Activated naive CD8-positive, alpha-beta T cell treated with anti-CD3 and anti-CD28 coated beads, Interleukin-2, amount 10 ng/mL, durations not matched to agents 7 days and 5 days (primary cell): ENCODE measurements at regions not wholly inside any gene's neighbourhood (a gene's known extent, or its start where the extent isn't known, plus 50 kb on each side); places are given as distances from the start of the nearest gene placed in this dataset.
"Not testable (repeated sequence)": the region's sequence is repeated elsewhere in the genome, so short reads cannot be mapped to it uniquely, and the experiment has no call there.

ENCODE experiments used
- ATAC-seq: fragments of 150-1000 bp; cut with Tn5 transposase; one replicate; pipeline ENCODE4 v1.10.0; 2021; ENCODE audit warnings: low read depth, moderate library complexity
- POLR2A ChIA-PET: fragments of 350-600 bp; sonication (Branson Sonifier 250); formaldehyde crosslinking; loops from one replicate; lab custom pipeline; 2021; ENCODE audit warnings: antibody characterized with exemption; lab: Charles Lee
- DNase-seq: peaks from one replicate; pipeline ENCODE4 v3.0.0; 2021
- H3K27ac Mint-ChIP-seq: one replicate; pipeline ENCODE4 v1.8.0; 2022; ENCODE audit warnings: mild to moderate bottlenecking, mixed read lengths
- H3K27me3 Mint-ChIP-seq: one replicate; pipeline ENCODE4 v1.8.0; 2022; ENCODE audit warnings: mild to moderate bottlenecking, moderate library complexity, mixed read lengths
- H3K36me3 Mint-ChIP-seq: one replicate; pipeline ENCODE4 v1.8.0; 2021; ENCODE audit warnings: mild to moderate bottlenecking, mixed read lengths
- H3K4me1 Mint-ChIP-seq: one replicate; pipeline ENCODE4 v1.8.0; 2021; ENCODE audit warnings: mixed read lengths
- H3K4me3 Mint-ChIP-seq: one replicate; pipeline ENCODE4 v1.8.0; 2022; ENCODE audit warnings: mild to moderate bottlenecking, moderate library complexity, mixed read lengths
- H3K9me3 Mint-ChIP-seq: one replicate; pipeline ENCODE4 v1.8.0; 2021; ENCODE audit warnings: mixed read lengths

- Mint-ChIP-seq H3K4me1 (no peaks in the 10 kb centered on the region), H3K9me3 (peaks cover 1% of the 10 kb centered on the region), H3K4me3 (no peak overlapping the region), H3K27me3 (no peaks in the 10 kb centered on the region), H3K36me3 (no peaks in the 10 kb centered on the region), H3K27ac (no peak overlapping the region)
- ATAC-seq, result no peak
- POLR2A ChIA-PET, result no interaction called here
- no peak for DNase-seq
Measured at GRCh38 chr1:118503752-118504151, 318.7 kb upstream of the SPAG17 start.

GRCh38 chr1:118494998-118495397, 310.0 kb upstream of the SPAG17 start:
- no peak overlapping the region for H3K4me3 Mint-ChIP-seq
- H3K27ac Mint-ChIP-seq, result no peak overlapping the region
- H3K27me3 Mint-ChIP-seq, result no peaks in the 10 kb centered on the region
- POLR2A ChIA-PET, result no interaction called here
- no peaks in the 10 kb centered on the region for H3K9me3 Mint-ChIP-seq
- no peaks in the 10 kb centered on the region for H3K4me1 Mint-ChIP-seq
- ATAC-seq (no peak), DNase-seq (no peak)
- no peaks in the 10 kb centered on the region for H3K36me3 Mint-ChIP-seq

- POLR2A ChIA-PET, result no interaction called here
- H3K27me3 Mint-ChIP-seq, result no peaks in the 10 kb centered on the region
- peaks cover 4% of the 10 kb centered on the region for H3K9me3 Mint-ChIP-seq
- H3K4me1 Mint-ChIP-seq, result no peaks in the 10 kb centered on the region
- DNase-seq (no peak), ATAC-seq (no peak)
- H3K4me3 Mint-ChIP-seq, result no peak overlapping the region
- no peaks in the 10 kb centered on the region for H3K36me3 Mint-ChIP-seq
- no peak overlapping the region for H3K27ac Mint-ChIP-seq
Measured at GRCh38 chr1:118488787-118489186, 303.8 kb upstream of the SPAG17 start.

- Mint-ChIP-seq H3K36me3 (no peaks in the 10 kb centered on the region), H3K4me3 (no peak overlapping the region), H3K9me3 (peaks cover 4% of the 10 kb centered on the region), H3K27ac (no peak overlapping the region), H3K27me3 (no peaks in the 10 kb centered on the region), H3K4me1 (no peaks in the 10 kb centered on the region)
- DNase-seq, result no peak
- POLR2A ChIA-PET, result no interaction called here
- ATAC-seq, result no peak
Measured at GRCh38 chr1:118487932-118488331, 302.9 kb upstream of the SPAG17 start.

GRCh38 chr1:118487091-118487490, 302.1 kb upstream of the SPAG17 start:
- Mint-ChIP-seq H3K4me1 (no peaks in the 10 kb centered on the region), H3K9me3 (peaks cover 4% of the 10 kb centered on the region), H3K4me3 (no peak overlapping the region), H3K36me3 (no peaks in the 10 kb centered on the region), H3K27me3 (no peaks in the 10 kb centered on the region), H3K27ac (no peak overlapping the region)
- POLR2A ChIA-PET, result no interaction called here
- no peak for ATAC-seq
- DNase-seq, result no peak

- Mint-ChIP-seq H3K4me1 (no peaks in the 10 kb centered on the region), H3K4me3 (no peak overlapping the region), H3K36me3 (no peaks in the 10 kb centered on the region), H3K27me3 (no peaks in the 10 kb centered on the region), H3K27ac (no peak overlapping the region), H3K9me3 (peaks cover 4% of the 10 kb centered on the region)
- ATAC-seq, result no peak
- POLR2A ChIA-PET, result no interaction called here
- no peak for DNase-seq
Measured at GRCh38 chr1:118486199-118486598, 301.2 kb upstream of the SPAG17 start.

GRCh38 chr1:118485757-118486156, 300.7 kb upstream of the SPAG17 start:
- H3K4me3 Mint-ChIP-seq, result no peak overlapping the region
- H3K27me3 Mint-ChIP-seq, result no peaks in the 10 kb centered on the region
- no peaks in the 10 kb centered on the region for H3K36me3 Mint-ChIP-seq
- DNase-seq (no peak), ATAC-seq (no peak)
- H3K4me1 Mint-ChIP-seq, result no peaks in the 10 kb centered on the region
- POLR2A ChIA-PET, result no interaction called here
- H3K27ac Mint-ChIP-seq, result no peak overlapping the region
- H3K9me3 Mint-ChIP-seq, result peaks cover 4% of the 10 kb centered on the region

- H3K27me3 Mint-ChIP-seq, result no peaks in the 10 kb centered on the region
- H3K9me3 Mint-ChIP-seq, result peaks cover 4% of the 10 kb centered on the region
- ATAC-seq (no peak), DNase-seq (no peak)
- no peak overlapping the region for H3K27ac Mint-ChIP-seq
- no peaks in the 10 kb centered on the region for H3K36me3 Mint-ChIP-seq
- no peak overlapping the region for H3K4me3 Mint-ChIP-seq
- H3K4me1 Mint-ChIP-seq, result no peaks in the 10 kb centered on the region
- POLR2A ChIA-PET, result no interaction called here
Measured at GRCh38 chr1:118484893-118485292, 299.9 kb upstream of the SPAG17 start.

- H3K27me3 Mint-ChIP-seq, result no peaks in the 10 kb centered on the region
- no peaks in the 10 kb centered on the region for H3K36me3 Mint-ChIP-seq
Measured at GRCh38 chr1:118483245-118484006, 298.4 kb upstream of the SPAG17 start.

GRCh38 chr1:118481126-118481525, 296.1 kb upstream of the SPAG17 start:
- POLR2A ChIA-PET, result no interaction called here
- ATAC-seq, result no peak
- no peak overlapping the region for H3K27ac Mint-ChIP-seq

More at GRCh38 chr1:118483245-118484006, 298.4 kb upstream of the SPAG17 start:
- POLR2A ChIA-PET, result no interaction called here
- Mint-ChIP-seq H3K4me3 (no peak overlapping the region), H3K9me3 (peaks cover 4% of the 10 kb centered on the region), H3K27ac (no peak overlapping the region), H3K4me1 (no peaks in the 10 kb centered on the region)
- DNase-seq (no peak), ATAC-seq (no peak)

GRCh38 chr1:118479351-118479750, 294.3 kb upstream of the SPAG17 start:
- ATAC-seq, result no peak
- DNase-seq, result no peak
- no peaks in the 10 kb centered on the region for H3K36me3 Mint-ChIP-seq
- H3K27ac Mint-ChIP-seq, result no peak overlapping the region
- H3K27me3 Mint-ChIP-seq, result no peaks in the 10 kb centered on the region
- peaks cover 1% of the 10 kb centered on the region for H3K9me3 Mint-ChIP-seq
- POLR2A ChIA-PET, result no interaction called here
- no peaks in the 10 kb centered on the region for H3K4me1 Mint-ChIP-seq
- no peak overlapping the region for H3K4me3 Mint-ChIP-seq

More at GRCh38 chr1:118481126-118481525, 296.1 kb upstream of the SPAG17 start:
- no peaks in the 10 kb centered on the region for H3K4me1 Mint-ChIP-seq
- DNase-seq, result no peak
- H3K9me3 Mint-ChIP-seq, result peaks cover 4% of the 10 kb centered on the region
- H3K27me3 Mint-ChIP-seq, result no peaks in the 10 kb centered on the region
- H3K4me3 Mint-ChIP-seq, result no peak overlapping the region
- H3K36me3 Mint-ChIP-seq, result no peaks in the 10 kb centered on the region

GRCh38 chr1:118473825-118474224, 288.8 kb upstream of the SPAG17 start:
- DNase-seq (no peak), ATAC-seq (no peak)
- POLR2A ChIA-PET, result no interaction called here
- Mint-ChIP-seq H3K4me3 (no peak overlapping the region), H3K27ac (no peak overlapping the region), H3K4me1 (no peaks in the 10 kb centered on the region), H3K27me3 (no peaks in the 10 kb centered on the region), H3K9me3 (peaks cover 5% of the 10 kb centered on the region), H3K36me3 (no peaks in the 10 kb centered on the region)

GRCh38 chr1:118464460-118464859, 279.4 kb upstream of the SPAG17 start:
- H3K27me3 Mint-ChIP-seq, ATAC-seq, H3K36me3 Mint-ChIP-seq, POLR2A ChIA-PET, H3K4me1 Mint-ChIP-seq, H3K4me3 Mint-ChIP-seq, H3K27ac Mint-ChIP-seq, DNase-seq, H3K9me3 Mint-ChIP-seq: not testable (repeated sequence)

- DNase-seq (no peak), ATAC-seq (no peak)
- no peak overlapping the region for H3K27ac Mint-ChIP-seq
- H3K9me3 Mint-ChIP-seq, result peaks cover 10% of the 10 kb centered on the region
- no peaks in the 10 kb centered on the region for H3K4me1 Mint-ChIP-seq
- POLR2A ChIA-PET, result no interaction called here
- H3K36me3 Mint-ChIP-seq, result no peaks in the 10 kb centered on the region
- no peaks in the 10 kb centered on the region for H3K27me3 Mint-ChIP-seq
- H3K4me3 Mint-ChIP-seq, result no peak overlapping the region
Measured at GRCh38 chr1:118461154-118461553, 276.1 kb upstream of the SPAG17 start.
